ENCODE measurements at regions not wholly inside any gene's neighbourhood (a gene's known extent, or its start where the extent isn't known, plus 50 kb on each side); places are given as distances from the start of the nearest gene placed in this dataset.

DNA sequence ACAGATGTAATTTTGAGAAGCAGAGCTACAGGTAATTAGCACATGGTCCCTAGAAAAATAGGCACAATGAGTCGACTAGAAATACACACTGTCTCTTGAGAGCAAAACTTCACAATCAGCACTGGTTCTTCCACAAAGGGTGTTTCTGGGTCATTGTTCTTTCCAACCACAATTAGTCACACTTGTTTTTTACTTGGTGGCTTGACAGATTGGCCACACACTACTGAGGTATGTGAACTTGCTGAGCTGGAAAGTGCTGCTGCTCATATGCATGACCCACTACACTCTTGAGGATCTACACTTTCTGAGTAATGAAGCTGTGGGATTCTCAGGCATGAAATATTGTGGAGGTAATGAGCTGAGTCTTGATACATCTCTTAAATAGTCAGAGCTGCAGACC is 347.7 kb downstream of the BCKDHB start:
- no peak for TF ChIP-seq POLR2A (IDR thresholded peaks at IDR 0.05; ENCODE audit: extremely low read depth, insufficient read length)
- TF ChIP-seq, protein P1, sequence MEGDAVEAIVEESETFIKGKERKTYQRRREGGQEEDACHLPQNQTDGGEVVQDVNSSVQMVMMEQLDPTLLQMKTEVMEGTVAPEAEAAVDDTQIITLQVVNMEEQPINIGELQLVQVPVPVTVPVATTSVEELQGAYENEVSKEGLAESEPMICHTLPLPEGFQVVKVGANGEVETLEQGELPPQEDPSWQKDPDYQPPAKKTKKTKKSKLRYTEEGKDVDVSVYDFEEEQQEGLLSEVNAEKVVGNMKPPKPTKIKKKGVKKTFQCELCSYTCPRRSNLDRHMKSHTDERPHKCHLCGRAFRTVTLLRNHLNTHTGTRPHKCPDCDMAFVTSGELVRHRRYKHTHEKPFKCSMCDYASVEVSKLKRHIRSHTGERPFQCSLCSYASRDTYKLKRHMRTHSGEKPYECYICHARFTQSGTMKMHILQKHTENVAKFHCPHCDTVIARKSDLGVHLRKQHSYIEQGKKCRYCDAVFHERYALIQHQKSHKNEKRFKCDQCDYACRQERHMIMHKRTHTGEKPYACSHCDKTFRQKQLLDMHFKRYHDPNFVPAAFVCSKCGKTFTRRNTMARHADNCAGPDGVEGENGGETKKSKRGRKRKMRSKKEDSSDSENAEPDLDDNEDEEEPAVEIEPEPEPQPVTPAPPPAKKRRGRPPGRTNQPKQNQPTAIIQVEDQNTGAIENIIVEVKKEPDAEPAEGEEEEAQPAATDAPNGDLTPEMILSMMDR (IDR thresholded peaks at IDR 0.05; ENCODE audit: low read depth, low read length), result no peak
- TF ChIP-seq, protein P2, sequence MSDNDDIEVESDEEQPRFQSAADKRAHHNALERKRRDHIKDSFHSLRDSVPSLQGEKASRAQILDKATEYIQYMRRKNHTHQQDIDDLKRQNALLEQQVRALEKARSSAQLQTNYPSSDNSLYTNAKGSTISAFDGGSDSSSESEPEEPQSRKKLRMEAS (IDR thresholded peaks at IDR 0.05; ENCODE audit: low read depth, low read length), result no peak

All from NB4 (cell line).